ENCODE measurements at regions not wholly inside any gene's neighbourhood (a gene's known extent, or its start where the extent isn't known, plus 50 kb on each side); places are given as distances from the start of the nearest gene placed in this dataset.

GRCh38 chr2:180406687-180407086 is 399.6 kb upstream of the CWC22 start (continued):
- TF ChIP-seq YY1 (IDR thresholded peaks at IDR 0.05; ENCODE audit: extremely low read depth, insufficient replicate concordance, low read depth, low read length) = no peak
- no peak for TF ChIP-seq EGR1 (IDR thresholded peaks at IDR 0.05; ENCODE audit: low read depth)
- no peak for TF ChIP-seq POLR2AphosphoS5 (IDR thresholded peaks at IDR 0.05; ENCODE audit: low read depth, low read length)
- TF ChIP-seq ZBTB33 (IDR thresholded peaks at IDR 0.05; ENCODE audit: extremely low read depth, insufficient replicate concordance, low read length) = no peak
- TF ChIP-seq EZH2phosphoT487 (IDR thresholded peaks at IDR 0.05; ENCODE audit: borderline replicate concordance) = no peak

- no peaks in the 10 kb centered on the region for H3K9me3 ChIP-seq (ENCODE audit: control insufficient read depth in 1 of 2, insufficient read depth in 1 of 2, low read depth in 1 of 2, low read length in 2 of 2)
- no peak overlapping the region for H2AFZ ChIP-seq (ENCODE audit: low read depth, low read length, poor library complexity, severe bottlenecking)
- BruUV-seq (replicated peaks) = no TSS peak
- no peak overlapping the region for H3K27ac ChIP-seq (ENCODE audit: low read depth, low read length)
- H3K27me3 ChIP-seq (ENCODE audit: insufficient read depth, low read length) = no peaks in the 10 kb centered on the region
- H3K9ac ChIP-seq (ENCODE audit: low read length) = no peak overlapping the region
- H3K4me2 ChIP-seq (ENCODE audit: low read length) = no peak overlapping the region
- ChIA-PET POLR2A (no interaction called here), RAD21 (ENCODE audit: low non-redundant PET in 1 of 2, low total read pairs in 2 of 2, uncharacterized antibody in 2 of 2, unreplicated experiment in 2 of 2) (no interaction called here), CTCF (no interaction called here)
- DNase-seq (ENCODE audit: low read depth, low spot score) (no peak), ATAC-seq (no peak)
- no peaks in the 10 kb centered on the region for H4K20me1 ChIP-seq (ENCODE audit: insufficient read depth)
- H3K4me3 ChIP-seq (replicated peaks in 1 of 2; ENCODE audit: low read depth in 1 of 2, low read length in 2 of 2) = no peak overlapping the region
- no peaks in the 10 kb centered on the region for H3K36me3 ChIP-seq (ENCODE audit: control insufficient read depth in 1 of 2, insufficient read depth in 2 of 2, low read length in 2 of 2)
- intact Hi-C loops (cut with micrococcal nuclease) = no loop called here
- TF ChIP-seq SP1 (IDR thresholded peaks at IDR 0.05; ENCODE audit: low read depth) (no peak), CEBPB (IDR thresholded peaks at IDR 0.05; ENCODE audit: low read depth) (no peak), MAX (IDR thresholded peaks at IDR 0.05) (no peak), TCF7L2 (IDR thresholded peaks at IDR 0.05; ENCODE audit: borderline replicate concordance, extremely low read depth, insufficient read depth, insufficient read length) (no peak), EZH2 (IDR thresholded peaks at IDR 0.05) (no peak), EGR1 (IDR thresholded peaks at IDR 0.05; ENCODE audit: low read depth) (no peak), YY1 (IDR thresholded peaks at IDR 0.05; ENCODE audit: extremely low read depth, insufficient replicate concordance, low read depth, low read length) (no peak), POLR2A (IDR thresholded peaks at IDR 0.05; ENCODE audit: borderline replicate concordance, extremely low read depth, insufficient read depth, insufficient read length) (no peak), EZH2phosphoT487 (IDR thresholded peaks at IDR 0.05; ENCODE audit: borderline replicate concordance) (no peak), ZBTB33 (IDR thresholded peaks at IDR 0.05; ENCODE audit: extremely low read depth, insufficient replicate concordance, low read length) (no peak), SRF (IDR thresholded peaks at IDR 0.05; ENCODE audit: low read depth) (no peak), RAD21 (IDR thresholded peaks at IDR 0.05; ENCODE audit: low read depth) (no peak), ELF1 (IDR thresholded peaks at IDR 0.05; ENCODE audit: borderline replicate concordance, low read depth) (no peak), FOSL1 (IDR thresholded peaks at IDR 0.05; ENCODE audit: low read depth) (no peak), JUND (IDR thresholded peaks at IDR 0.05) (no peak), ZFX (IDR thresholded peaks at IDR 0.05) (no peak)
- TF ChIP-seq, protein P1, sequence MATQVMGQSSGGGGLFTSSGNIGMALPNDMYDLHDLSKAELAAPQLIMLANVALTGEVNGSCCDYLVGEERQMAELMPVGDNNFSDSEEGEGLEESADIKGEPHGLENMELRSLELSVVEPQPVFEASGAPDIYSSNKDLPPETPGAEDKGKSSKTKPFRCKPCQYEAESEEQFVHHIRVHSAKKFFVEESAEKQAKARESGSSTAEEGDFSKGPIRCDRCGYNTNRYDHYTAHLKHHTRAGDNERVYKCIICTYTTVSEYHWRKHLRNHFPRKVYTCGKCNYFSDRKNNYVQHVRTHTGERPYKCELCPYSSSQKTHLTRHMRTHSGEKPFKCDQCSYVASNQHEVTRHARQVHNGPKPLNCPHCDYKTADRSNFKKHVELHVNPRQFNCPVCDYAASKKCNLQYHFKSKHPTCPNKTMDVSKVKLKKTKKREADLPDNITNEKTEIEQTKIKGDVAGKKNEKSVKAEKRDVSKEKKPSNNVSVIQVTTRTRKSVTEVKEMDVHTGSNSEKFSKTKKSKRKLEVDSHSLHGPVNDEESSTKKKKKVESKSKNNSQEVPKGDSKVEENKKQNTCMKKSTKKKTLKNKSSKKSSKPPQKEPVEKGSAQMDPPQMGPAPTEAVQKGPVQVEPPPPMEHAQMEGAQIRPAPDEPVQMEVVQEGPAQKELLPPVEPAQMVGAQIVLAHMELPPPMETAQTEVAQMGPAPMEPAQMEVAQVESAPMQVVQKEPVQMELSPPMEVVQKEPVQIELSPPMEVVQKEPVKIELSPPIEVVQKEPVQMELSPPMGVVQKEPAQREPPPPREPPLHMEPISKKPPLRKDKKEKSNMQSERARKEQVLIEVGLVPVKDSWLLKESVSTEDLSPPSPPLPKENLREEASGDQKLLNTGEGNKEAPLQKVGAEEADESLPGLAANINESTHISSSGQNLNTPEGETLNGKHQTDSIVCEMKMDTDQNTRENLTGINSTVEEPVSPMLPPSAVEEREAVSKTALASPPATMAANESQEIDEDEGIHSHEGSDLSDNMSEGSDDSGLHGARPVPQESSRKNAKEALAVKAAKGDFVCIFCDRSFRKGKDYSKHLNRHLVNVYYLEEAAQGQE (IDR thresholded peaks at IDR 0.05; ENCODE audit: low read depth) = no peak
- TF ChIP-seq, protein P2, sequence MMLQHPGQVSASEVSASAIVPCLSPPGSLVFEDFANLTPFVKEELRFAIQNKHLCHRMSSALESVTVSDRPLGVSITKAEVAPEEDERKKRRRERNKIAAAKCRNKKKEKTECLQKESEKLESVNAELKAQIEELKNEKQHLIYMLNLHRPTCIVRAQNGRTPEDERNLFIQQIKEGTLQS (IDR thresholded peaks at IDR 0.05) = no peak
- no peaks in the 10 kb centered on the region for H3K79me2 ChIP-seq (ENCODE audit: insufficient read depth, low read length)
- H3K9me2 ChIP-seq (ENCODE audit: insufficient read depth) = no peaks in the 10 kb centered on the region; the same call in 1 of the 2 replicates
- no peaks in the 10 kb centered on the region for H3K4me1 ChIP-seq (ENCODE audit: control insufficient read depth in 1 of 2, insufficient read depth in 2 of 2, low read length in 2 of 2)
These were observed 398.4 kb upstream of the CWC22 start for GRCh38 chr2:180405520-180405919.
